ENCODE measurements at regions not wholly inside any gene's neighbourhood (a gene's known extent, or its start where the extent isn't known, plus 50 kb on each side); places are given as distances from the start of the nearest gene placed in this dataset.
"Not testable (repeated sequence)": the region's sequence is repeated elsewhere in the genome, so short reads cannot be mapped to it uniquely, and the experiment has no call there.

DNA sequence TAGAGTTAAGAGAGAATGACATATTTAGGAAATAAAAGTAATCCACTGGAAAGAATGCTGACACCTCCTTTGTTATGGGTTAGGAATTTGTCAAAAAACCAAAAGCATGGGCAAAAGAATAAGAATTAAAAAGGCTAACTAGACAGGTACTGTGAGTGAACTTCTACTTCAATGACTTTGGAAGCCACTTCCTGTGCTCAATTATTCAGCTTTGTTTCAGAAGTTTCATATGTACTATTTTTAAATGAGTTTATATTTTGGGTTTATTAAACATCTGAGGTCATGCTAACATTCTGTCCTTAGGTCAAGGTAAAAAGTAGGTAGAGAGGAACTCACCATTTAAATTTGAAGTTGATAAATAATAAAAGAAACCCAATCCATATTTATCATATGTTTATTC is 106.7 kb upstream of the CXorf51A start:
- H3K4me1 Mint-ChIP-seq (ENCODE audit: unreplicated experiment): no peaks in the 10 kb centered on the region
- H3K36me3 Mint-ChIP-seq (ENCODE audit: unreplicated experiment): no peaks in the 10 kb centered on the region
- no peaks in the 10 kb centered on the region for H3K27me3 Mint-ChIP-seq (ENCODE audit: unreplicated experiment)
- no peak overlapping the region for H3K27ac Mint-ChIP-seq (ENCODE audit: unreplicated experiment)
- no peak overlapping the region for H3K4me3 Mint-ChIP-seq (ENCODE audit: unreplicated experiment)
- H3K9me3 Mint-ChIP-seq (ENCODE audit: unreplicated experiment): peaks cover 64% of the 10 kb centered on the region
- TF ChIP-seq, protein P1, sequence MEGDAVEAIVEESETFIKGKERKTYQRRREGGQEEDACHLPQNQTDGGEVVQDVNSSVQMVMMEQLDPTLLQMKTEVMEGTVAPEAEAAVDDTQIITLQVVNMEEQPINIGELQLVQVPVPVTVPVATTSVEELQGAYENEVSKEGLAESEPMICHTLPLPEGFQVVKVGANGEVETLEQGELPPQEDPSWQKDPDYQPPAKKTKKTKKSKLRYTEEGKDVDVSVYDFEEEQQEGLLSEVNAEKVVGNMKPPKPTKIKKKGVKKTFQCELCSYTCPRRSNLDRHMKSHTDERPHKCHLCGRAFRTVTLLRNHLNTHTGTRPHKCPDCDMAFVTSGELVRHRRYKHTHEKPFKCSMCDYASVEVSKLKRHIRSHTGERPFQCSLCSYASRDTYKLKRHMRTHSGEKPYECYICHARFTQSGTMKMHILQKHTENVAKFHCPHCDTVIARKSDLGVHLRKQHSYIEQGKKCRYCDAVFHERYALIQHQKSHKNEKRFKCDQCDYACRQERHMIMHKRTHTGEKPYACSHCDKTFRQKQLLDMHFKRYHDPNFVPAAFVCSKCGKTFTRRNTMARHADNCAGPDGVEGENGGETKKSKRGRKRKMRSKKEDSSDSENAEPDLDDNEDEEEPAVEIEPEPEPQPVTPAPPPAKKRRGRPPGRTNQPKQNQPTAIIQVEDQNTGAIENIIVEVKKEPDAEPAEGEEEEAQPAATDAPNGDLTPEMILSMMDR (IDR thresholded peaks at IDR 0.05): no peak
- DNase-seq (ENCODE audit: extremely low spot score, unreplicated experiment): no peak

DNA sequence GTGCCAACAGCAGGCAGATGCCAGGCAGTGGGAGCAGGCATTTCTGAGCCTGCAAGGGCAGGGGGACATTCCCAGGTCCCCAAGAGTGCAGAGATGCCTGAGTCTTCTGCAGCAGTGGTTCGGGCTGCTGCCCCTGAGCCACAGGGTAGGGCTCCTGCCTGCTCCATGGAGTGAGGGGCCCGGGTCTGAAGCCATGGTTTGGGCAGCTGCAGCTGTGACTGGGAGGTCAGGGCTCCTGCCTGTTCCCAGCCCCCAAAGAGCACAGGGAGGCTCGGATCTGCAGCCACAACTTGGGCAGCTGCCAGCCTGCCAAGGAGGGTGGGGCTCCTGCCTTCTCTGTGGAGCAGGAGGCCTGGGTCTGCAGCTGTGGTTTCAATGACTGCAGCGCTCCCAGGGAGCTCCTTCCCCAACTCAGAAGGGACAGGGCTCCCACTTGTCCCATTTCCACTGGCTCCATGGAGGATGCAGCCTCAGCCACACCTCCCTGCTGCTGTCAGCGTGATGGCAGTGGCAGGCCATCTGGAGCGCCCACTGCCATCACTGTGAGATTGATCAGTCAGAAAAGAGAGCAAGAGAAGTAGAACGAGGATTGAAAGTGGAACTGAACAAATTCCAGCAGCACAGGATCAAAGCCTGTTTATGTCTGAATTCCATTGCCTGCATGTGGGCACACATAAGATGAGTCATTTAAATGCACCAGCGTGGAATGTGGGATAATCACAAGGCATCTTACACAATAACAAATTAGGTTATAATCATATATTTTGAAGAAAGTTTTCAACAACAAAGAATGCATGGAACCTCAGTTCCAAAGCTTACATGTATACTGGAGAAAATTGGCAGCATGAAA is 93.1 kb upstream of the CXorf51A start:
- Mint-ChIP-seq H3K27ac (ENCODE audit: unreplicated experiment) (no peak overlapping the region), H3K4me1 (ENCODE audit: unreplicated experiment) (no peaks in the 10 kb centered on the region), H3K36me3 (ENCODE audit: unreplicated experiment) (no peaks in the 10 kb centered on the region), H3K27me3 (ENCODE audit: unreplicated experiment) (no peaks in the 10 kb centered on the region), H3K4me3 (ENCODE audit: unreplicated experiment) (no peak overlapping the region), H3K9me3 (ENCODE audit: unreplicated experiment) (peaks cover 25% of the 10 kb centered on the region)
- no peak for DNase-seq (ENCODE audit: extremely low spot score, unreplicated experiment)
- TF ChIP-seq, protein P1 (IDR thresholded peaks at IDR 0.05): no peak

DNA sequence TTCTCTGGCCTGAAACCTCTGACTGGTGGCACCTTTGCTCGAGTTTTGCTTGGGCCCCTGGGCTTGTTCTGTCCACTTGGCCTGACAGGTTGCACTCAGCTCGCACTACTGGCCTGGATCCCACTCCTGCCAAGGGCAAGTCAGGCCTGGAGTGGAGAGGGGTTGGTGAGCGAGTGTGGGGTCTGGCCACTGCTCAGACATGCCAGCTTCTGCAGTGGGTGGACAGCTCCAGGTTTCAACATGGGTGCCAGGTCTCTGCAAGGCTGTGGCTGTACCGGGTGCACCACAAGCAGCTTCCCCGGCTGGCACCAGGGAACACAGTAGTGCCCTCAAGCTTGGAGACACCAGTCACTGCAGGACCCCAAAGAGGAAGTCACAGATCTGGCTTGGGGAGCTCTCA is 91.6 kb upstream of the CXorf51A start:
- Mint-ChIP-seq H3K27ac (ENCODE audit: unreplicated experiment) (no peak overlapping the region), H3K4me3 (ENCODE audit: unreplicated experiment) (no peak overlapping the region), H3K9me3 (ENCODE audit: unreplicated experiment) (peaks cover 30% of the 10 kb centered on the region), H3K27me3 (ENCODE audit: unreplicated experiment) (no peaks in the 10 kb centered on the region), H3K4me1 (ENCODE audit: unreplicated experiment) (no peaks in the 10 kb centered on the region), H3K36me3 (ENCODE audit: unreplicated experiment) (no peaks in the 10 kb centered on the region)
- no peak for DNase-seq (ENCODE audit: extremely low spot score, unreplicated experiment)
- TF ChIP-seq, protein P1 (IDR thresholded peaks at IDR 0.05): no peak

DNA sequence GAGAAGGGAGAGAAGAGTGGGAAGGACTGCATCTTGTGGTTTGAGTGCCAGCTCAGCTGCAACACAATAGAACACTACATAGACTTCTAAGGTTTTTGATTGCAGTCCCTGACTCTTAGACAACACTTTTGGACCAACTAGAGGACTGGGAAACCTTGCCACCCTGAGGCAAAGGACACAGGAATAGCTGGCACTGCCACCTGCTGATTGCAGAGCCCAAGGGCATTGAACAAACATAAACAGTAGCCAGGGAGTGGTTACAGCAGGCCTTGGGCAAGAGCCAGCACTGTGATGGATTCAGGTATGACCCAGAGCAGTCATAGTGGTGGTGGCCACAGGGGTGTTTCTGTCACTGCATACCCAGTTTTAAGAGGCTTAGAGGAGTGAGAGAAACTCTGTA is 72.5 kb upstream of the CXorf51A start:
- H3K27me3 Mint-ChIP-seq (ENCODE audit: unreplicated experiment): no peaks in the 10 kb centered on the region
- TF ChIP-seq, protein P1 (IDR thresholded peaks at IDR 0.05): no peak
- no peaks in the 10 kb centered on the region for H3K36me3 Mint-ChIP-seq (ENCODE audit: unreplicated experiment)
- DNase-seq (ENCODE audit: extremely low spot score, unreplicated experiment): no peak
- H3K4me3 Mint-ChIP-seq (ENCODE audit: unreplicated experiment): no peak overlapping the region
- H3K27ac Mint-ChIP-seq (ENCODE audit: unreplicated experiment): no peak overlapping the region
- no peaks in the 10 kb centered on the region for H3K4me1 Mint-ChIP-seq (ENCODE audit: unreplicated experiment)
- H3K9me3 Mint-ChIP-seq (ENCODE audit: unreplicated experiment): peaks cover 69% of the 10 kb centered on the region

DNA sequence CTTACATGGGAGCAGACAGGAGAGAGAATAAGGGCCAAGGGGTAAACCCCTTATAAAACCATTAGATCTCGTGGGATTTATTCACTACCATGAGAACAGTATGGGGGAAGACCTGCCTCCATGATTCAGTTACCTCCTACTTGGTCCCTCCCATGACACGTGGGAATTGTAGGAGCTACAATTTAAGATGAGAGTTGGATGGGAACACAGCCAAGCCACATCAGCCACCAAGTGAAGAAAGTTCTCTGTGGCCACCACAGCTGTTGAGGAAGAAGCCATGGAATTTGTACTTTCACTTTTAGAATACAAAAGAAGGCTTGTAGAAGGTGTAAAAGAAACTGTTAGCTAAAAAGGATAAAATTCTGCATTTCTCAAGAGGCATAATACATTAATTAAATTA is 67.0 kb upstream of the CXorf51A start:
- H3K9me3 Mint-ChIP-seq (ENCODE audit: unreplicated experiment): peaks cover 71% of the 10 kb centered on the region
- no peak overlapping the region for H3K27ac Mint-ChIP-seq (ENCODE audit: unreplicated experiment)
- no peak for DNase-seq (ENCODE audit: extremely low spot score, unreplicated experiment)
- H3K4me3 Mint-ChIP-seq (ENCODE audit: unreplicated experiment): no peak overlapping the region
- no peaks in the 10 kb centered on the region for H3K36me3 Mint-ChIP-seq (ENCODE audit: unreplicated experiment)
- TF ChIP-seq, protein P1 (IDR thresholded peaks at IDR 0.05): no peak
- no peaks in the 10 kb centered on the region for H3K4me1 Mint-ChIP-seq (ENCODE audit: unreplicated experiment)
- H3K27me3 Mint-ChIP-seq (ENCODE audit: unreplicated experiment): no peaks in the 10 kb centered on the region

DNA sequence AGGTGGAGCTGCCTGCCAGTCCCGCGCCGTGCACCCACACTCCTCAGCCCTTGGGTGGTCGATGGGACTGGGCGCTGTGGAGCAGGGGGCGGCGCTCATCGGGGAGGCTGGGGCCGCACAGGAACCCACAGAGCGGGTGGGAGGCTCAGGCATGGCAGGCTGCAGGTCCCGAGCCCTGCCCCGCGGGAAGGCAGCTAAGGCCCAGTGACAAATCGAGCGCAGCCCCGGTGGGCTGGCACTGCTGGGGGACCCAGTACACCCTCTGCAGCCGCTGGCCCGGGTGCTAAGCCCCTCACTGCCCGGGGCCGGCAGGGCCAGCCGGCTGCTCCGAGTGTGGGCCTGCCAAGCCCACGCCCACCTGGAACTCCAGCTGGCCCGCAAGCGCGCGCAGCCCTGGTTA is 52.3 kb upstream of the CXorf51A start:
- H3K27ac Mint-ChIP-seq (ENCODE audit: unreplicated experiment); H3K36me3 Mint-ChIP-seq (ENCODE audit: unreplicated experiment); DNase-seq (ENCODE audit: extremely low spot score, unreplicated experiment); H3K27me3 Mint-ChIP-seq (ENCODE audit: unreplicated experiment); H3K4me1 Mint-ChIP-seq (ENCODE audit: unreplicated experiment); H3K4me3 Mint-ChIP-seq (ENCODE audit: unreplicated experiment): not testable (repeated sequence)
- H3K9me3 Mint-ChIP-seq (ENCODE audit: unreplicated experiment): peaks cover 23% of the 10 kb centered on the region

DNA sequence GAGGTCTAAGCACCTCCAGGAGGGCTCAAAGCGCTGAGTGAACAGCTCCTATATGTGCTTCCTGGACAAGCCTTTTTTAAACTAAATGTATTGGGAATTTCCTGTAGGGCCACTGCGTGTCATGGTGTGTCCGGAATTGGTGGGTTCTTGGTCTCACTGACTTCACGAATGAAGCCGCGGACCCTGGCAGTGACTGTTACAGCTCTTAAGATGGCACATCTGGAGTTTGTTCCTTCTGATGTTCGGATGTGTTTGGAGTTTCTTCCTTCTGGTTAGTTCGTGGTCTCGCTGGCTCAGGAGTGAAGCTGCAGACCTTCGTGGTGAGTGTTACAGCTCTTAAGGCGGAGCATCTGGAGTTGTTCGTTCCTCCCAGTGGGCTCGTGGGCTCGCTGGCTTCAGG is 51.2 kb upstream of the CXorf51A start:
- H3K27ac Mint-ChIP-seq (ENCODE audit: unreplicated experiment); H3K36me3 Mint-ChIP-seq (ENCODE audit: unreplicated experiment); H3K4me3 Mint-ChIP-seq (ENCODE audit: unreplicated experiment); H3K4me1 Mint-ChIP-seq (ENCODE audit: unreplicated experiment); DNase-seq (ENCODE audit: extremely low spot score, unreplicated experiment); H3K27me3 Mint-ChIP-seq (ENCODE audit: unreplicated experiment): not testable (repeated sequence)
- H3K9me3 Mint-ChIP-seq (ENCODE audit: unreplicated experiment): peaks cover 18% of the 10 kb centered on the region
